ENCODE measurements at regions not wholly inside any gene's neighbourhood (a gene's known extent, or its start where the extent isn't known, plus 50 kb on each side); places are given as distances from the start of the nearest gene placed in this dataset.

GRCh38 chr10:42482411-42482810 lies 156.0 kb downstream of the ZNF33B start:
- Histone ChIP-seq H4K20me1 (replicated peaks; ENCODE audit: control insufficient read depth, extremely low read depth, insufficient read depth, low read length) (no peaks in the 10 kb centered on the region), H3K27ac (ENCODE audit: insufficient read depth, low read depth, low read length) (no peak overlapping the region), H3K4me1 (ENCODE audit: control insufficient read depth, extremely low read depth, insufficient read depth, low read length) (no peaks in the 10 kb centered on the region), H3K9me3 (replicated peaks; ENCODE audit: control insufficient read depth, insufficient read depth, low read length) (peaks cover 2% of the 10 kb centered on the region), H3K27me3 (ENCODE audit: control insufficient read depth in 2 of 2, insufficient read depth in 2 of 2, low read length in 2 of 2) (no peaks in the 10 kb centered on the region), H3K79me2 (ENCODE audit: control insufficient read depth, insufficient read depth, low read length) (no peaks in the 10 kb centered on the region), H2AFZ (ENCODE audit: low read depth, low read length) (no peak overlapping the region), H3K4me3 (replicated peaks in 1 of 3; ENCODE audit: insufficient read depth in 1 of 3, low read depth in 1 of 3, low read length in 3 of 3) (no peak overlapping the region), H3K9me1 (replicated peaks; ENCODE audit: control insufficient read depth, extremely low read depth, insufficient read depth, low read length) (no peaks in the 10 kb centered on the region), H3K9ac (replicated peaks; ENCODE audit: extremely low read depth, insufficient read depth, low read length) (no peak overlapping the region), H3K4me2 (ENCODE audit: insufficient read depth, low read length) (no peak overlapping the region), H3K36me3 (ENCODE audit: control insufficient read depth in 2 of 2, extremely low read depth in 1 of 2, insufficient read depth in 2 of 2, low read length in 2 of 2) (no peaks in the 10 kb centered on the region)
- TF ChIP-seq POLR2AphosphoS5 (IDR thresholded peaks at IDR 0.05; ENCODE audit: insufficient read depth, low read depth, low read length) = no peak
- TF ChIP-seq EZH2 (IDR thresholded peaks at IDR 0.05; ENCODE audit: borderline replicate concordance, low read depth, low read length, severe bottlenecking) = no peak
- no peak for TF ChIP-seq CTCF (IDR thresholded peaks at IDR 0.05; ENCODE audit: extremely low read depth in 1 of 2, insufficient read depth in 1 of 2, low read depth in 1 of 2, low read length in 2 of 2)
- BruUV-seq (replicated peaks) = no TSS peak
- FAIRE-seq (no peak), DNase-seq (ENCODE audit: low read depth, low spot score) (no peak)
- ChIA-PET POLR2A (no interaction called here), CTCF (no interaction called here)
- intact Hi-C loops (cut with micrococcal nuclease) = no loop called here
- dilution Hi-C loops (cut with MboI; ENCODE audit: extremely low pct_ligation_motif_present, low sequenced_read_pairs) = no loop called here

- no peaks in the 10 kb centered on the region for H3K4me1 ChIP-seq (ENCODE audit: control insufficient read depth, extremely low read depth, insufficient read depth, low read length)
- no peaks in the 10 kb centered on the region for H4K20me1 ChIP-seq (replicated peaks; ENCODE audit: control insufficient read depth, extremely low read depth, insufficient read depth, low read length)
- dilution Hi-C loops (cut with MboI; ENCODE audit: extremely low pct_ligation_motif_present, low sequenced_read_pairs) (no loop called here), intact Hi-C loops (cut with micrococcal nuclease) (no loop called here)
- H3K9me3 ChIP-seq (replicated peaks; ENCODE audit: control insufficient read depth, insufficient read depth, low read length) = no peaks in the 10 kb centered on the region
- no peak overlapping the region for H3K4me3 ChIP-seq (replicated peaks in 1 of 3; ENCODE audit: insufficient read depth in 1 of 3, low read depth in 1 of 3, low read length in 3 of 3)
- no TSS peak for BruUV-seq (replicated peaks)
- no peak overlapping the region for H3K9ac ChIP-seq (replicated peaks; ENCODE audit: extremely low read depth, insufficient read depth, low read length)
- H3K4me2 ChIP-seq (ENCODE audit: insufficient read depth, low read length) = no peak overlapping the region
- H3K36me3 ChIP-seq (ENCODE audit: control insufficient read depth in 2 of 2, extremely low read depth in 1 of 2, insufficient read depth in 2 of 2, low read length in 2 of 2) = no peaks in the 10 kb centered on the region
- CTCF ChIA-PET = no interaction called here
- POLR2A ChIA-PET = no interaction called here
- H3K27ac ChIP-seq (ENCODE audit: insufficient read depth, low read depth, low read length) = no peak overlapping the region
- H3K9me1 ChIP-seq (replicated peaks; ENCODE audit: control insufficient read depth, extremely low read depth, insufficient read depth, low read length) = no peaks in the 10 kb centered on the region
- DNase-seq (ENCODE audit: low read depth, low spot score) = no peak
- no peaks in the 10 kb centered on the region for H3K27me3 ChIP-seq (ENCODE audit: control insufficient read depth in 2 of 2, insufficient read depth in 2 of 2, low read length in 2 of 2)
- H3K79me2 ChIP-seq (ENCODE audit: control insufficient read depth, insufficient read depth, low read length) = no peaks in the 10 kb centered on the region
- no peak overlapping the region for H2AFZ ChIP-seq (ENCODE audit: low read depth, low read length)
- FAIRE-seq = no peak
- TF ChIP-seq EZH2 (IDR thresholded peaks at IDR 0.05; ENCODE audit: borderline replicate concordance, low read depth, low read length, severe bottlenecking) (no peak), POLR2A (IDR thresholded peaks at IDR 0.05; ENCODE audit: low read depth, low read length) (no peak), POLR2AphosphoS5 (IDR thresholded peaks at IDR 0.05; ENCODE audit: insufficient read depth, low read depth, low read length) (no peak), CTCF (IDR thresholded peaks at IDR 0.05; ENCODE audit: extremely low read depth in 1 of 2, insufficient read depth in 1 of 2, low read depth in 1 of 2, low read length in 2 of 2) (no peak), GATA2 (IDR thresholded peaks at IDR 0.05; ENCODE audit: insufficient read depth, insufficient read length, low read depth, low read length) (no peak), MYC (IDR thresholded peaks at IDR 0.05; ENCODE audit: low read depth, low read length) (no peak), FOS (IDR thresholded peaks at IDR 0.05; ENCODE audit: borderline replicate concordance, insufficient read depth, low read length) (no peak), JUN (IDR thresholded peaks at IDR 0.05; ENCODE audit: borderline replicate concordance, insufficient read depth, insufficient read length, low read depth) (no peak), MAX (IDR thresholded peaks at IDR 0.05; ENCODE audit: insufficient read depth, insufficient read length) (no peak)
Measured at GRCh38 chr10:42479057-42479456, 159.3 kb downstream of the ZNF33B start.
